Bronchial epithelial cell (primary cell): ENCODE measurements at regions not wholly inside any gene's neighbourhood (a gene's known extent, or its start where the extent isn't known, plus 50 kb on each side); places are given as distances from the start of the nearest gene placed in this dataset.
"Not testable (repeated sequence)": the region's sequence is repeated elsewhere in the genome, so short reads cannot be mapped to it uniquely, and the experiment has no call there.

Source experiments
- DNase-seq: peaks from one replicate; pipeline ENCODE4 v3.0.0-alpha.2; 2010; ENCODE audit warnings: low read depth
- FAIRE-seq: peaks from 2 replicates; lab custom pipeline; 2011; peaks lifted over from hg19 to GRCh38; lab: Jason Lieb, UNC
- H3K27me3 ChIP-seq: 2 replicates; pipeline ENCODE4 v1.5.1; 2011; ENCODE audit warnings: low read length; ENCODE audit not compliant: control insufficient read depth, insufficient read depth
- H3K36me3 ChIP-seq: 2 replicates; pipeline ENCODE4 v1.5.1; 2011; ENCODE audit warnings: low read length; ENCODE audit not compliant: control insufficient read depth, insufficient read depth
- H3K4me3 ChIP-seq: 2 replicates; pipeline ENCODE4 v1.5.1; 2011; ENCODE audit warnings: mild to moderate bottlenecking, low read depth, low read length, control low read depth
- TF ChIP-seq, protein P1 (sequence below): IDR thresholded peaks from 2 replicates; pipeline ENCODE4 v1.5.1; 2011; ENCODE audit warnings: mild to moderate bottlenecking, moderate library complexity, low read length, control low read depth, inconsistent platforms; ENCODE audit not compliant: insufficient read depth, severe bottlenecking

DNA sequence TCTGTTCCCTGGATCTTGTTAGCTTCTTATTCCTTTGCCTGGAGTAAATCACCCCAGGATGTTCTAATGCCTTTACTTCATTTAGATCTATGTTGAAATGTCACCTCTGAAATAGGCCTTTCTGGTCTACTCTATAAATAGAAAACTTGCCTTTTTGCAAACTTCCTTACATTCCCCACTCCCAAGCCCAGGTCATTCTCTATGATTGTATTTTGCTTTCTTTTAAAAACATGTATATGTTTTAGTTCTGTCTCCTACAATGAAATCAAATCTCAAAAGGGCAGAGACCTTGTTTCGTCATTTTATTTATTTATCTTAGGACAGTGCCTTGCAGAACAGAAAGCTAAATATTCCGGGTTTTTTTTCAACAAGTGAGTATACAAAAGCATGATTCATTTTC is 1657.7 kb upstream of the C9orf72 start:
- DNase-seq (no peak), FAIRE-seq (no peak)
- Histone ChIP-seq H3K4me3 (no peak overlapping the region), H3K36me3 (no peaks in the 10 kb centered on the region), H3K27me3 (no peaks in the 10 kb centered on the region)
- TF ChIP-seq, protein P1, sequence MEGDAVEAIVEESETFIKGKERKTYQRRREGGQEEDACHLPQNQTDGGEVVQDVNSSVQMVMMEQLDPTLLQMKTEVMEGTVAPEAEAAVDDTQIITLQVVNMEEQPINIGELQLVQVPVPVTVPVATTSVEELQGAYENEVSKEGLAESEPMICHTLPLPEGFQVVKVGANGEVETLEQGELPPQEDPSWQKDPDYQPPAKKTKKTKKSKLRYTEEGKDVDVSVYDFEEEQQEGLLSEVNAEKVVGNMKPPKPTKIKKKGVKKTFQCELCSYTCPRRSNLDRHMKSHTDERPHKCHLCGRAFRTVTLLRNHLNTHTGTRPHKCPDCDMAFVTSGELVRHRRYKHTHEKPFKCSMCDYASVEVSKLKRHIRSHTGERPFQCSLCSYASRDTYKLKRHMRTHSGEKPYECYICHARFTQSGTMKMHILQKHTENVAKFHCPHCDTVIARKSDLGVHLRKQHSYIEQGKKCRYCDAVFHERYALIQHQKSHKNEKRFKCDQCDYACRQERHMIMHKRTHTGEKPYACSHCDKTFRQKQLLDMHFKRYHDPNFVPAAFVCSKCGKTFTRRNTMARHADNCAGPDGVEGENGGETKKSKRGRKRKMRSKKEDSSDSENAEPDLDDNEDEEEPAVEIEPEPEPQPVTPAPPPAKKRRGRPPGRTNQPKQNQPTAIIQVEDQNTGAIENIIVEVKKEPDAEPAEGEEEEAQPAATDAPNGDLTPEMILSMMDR: no peak

DNA sequence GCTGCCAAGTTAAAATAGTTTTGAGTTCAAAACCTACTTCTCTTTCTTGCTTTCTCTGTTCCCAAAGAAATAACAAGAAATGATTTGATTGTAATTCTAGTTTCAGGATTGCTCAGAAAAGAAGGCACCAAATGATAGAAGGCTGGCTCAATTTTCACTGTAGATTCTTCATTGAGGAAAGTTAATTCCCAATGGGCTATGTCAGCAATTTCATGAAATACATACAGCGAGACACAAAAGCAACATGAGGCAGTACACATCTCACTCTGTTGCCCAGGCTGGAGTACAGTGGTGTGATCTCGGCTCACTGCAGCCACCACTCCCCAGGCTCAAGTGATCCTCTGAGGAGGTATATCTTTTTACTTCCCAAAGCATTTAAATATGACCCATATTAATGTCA is 1659.9 kb upstream of the C9orf72 start:
- FAIRE-seq: no peak
- no peak overlapping the region for H3K4me3 ChIP-seq
- no peaks in the 10 kb centered on the region for H3K27me3 ChIP-seq
- TF ChIP-seq, protein P1: no peak
- DNase-seq: no peak
- H3K36me3 ChIP-seq: no peaks in the 10 kb centered on the region

DNA sequence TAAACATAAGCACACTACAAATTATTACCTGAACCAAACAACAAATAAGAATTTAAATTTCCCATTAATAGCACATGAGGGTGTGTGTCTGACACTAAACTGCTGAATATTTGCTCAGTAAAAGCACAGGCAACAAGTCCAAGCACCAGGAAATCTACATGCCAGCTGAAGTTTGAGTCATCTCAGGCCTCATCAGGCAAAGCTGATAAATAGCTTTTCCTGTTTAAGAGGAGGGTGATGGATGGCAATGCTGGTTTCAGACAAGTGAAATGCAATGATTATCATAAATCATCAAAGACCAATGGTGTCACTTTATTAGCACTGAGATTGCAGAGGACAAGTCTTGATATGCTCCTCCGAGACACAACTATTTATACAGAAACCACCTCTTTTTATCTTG is 1668.0 kb upstream of the C9orf72 start:
- TF ChIP-seq, protein P1: no peak
- DNase-seq (peak; percentile 37), FAIRE-seq (no peak)
- Histone ChIP-seq H3K27me3 (no peaks in the 10 kb centered on the region), H3K4me3 (no peak overlapping the region), H3K36me3 (no peaks in the 10 kb centered on the region)

DNA sequence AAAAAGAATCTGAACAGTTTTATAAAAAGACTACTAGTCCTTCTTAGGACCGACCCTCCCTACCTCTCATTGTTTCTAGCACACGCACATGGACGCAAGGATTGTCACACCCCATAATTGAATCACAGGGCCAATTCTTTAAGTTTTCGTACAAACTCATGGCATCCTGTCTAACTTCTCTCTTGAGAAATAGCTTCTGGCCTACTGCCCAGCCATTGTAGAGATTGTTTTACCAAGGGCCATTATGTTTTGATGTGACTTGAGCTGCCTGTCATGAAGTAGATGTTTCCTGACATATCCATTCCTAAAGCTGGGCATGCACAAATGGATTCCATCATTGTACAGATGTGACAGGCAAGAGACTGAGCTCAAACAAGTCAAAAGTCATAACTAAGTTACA is 1672.1 kb upstream of the C9orf72 start:
- no peaks in the 10 kb centered on the region for H3K36me3 ChIP-seq
- TF ChIP-seq, protein P1: no peak
- H3K4me3 ChIP-seq: no peak overlapping the region
- DNase-seq (no peak), FAIRE-seq (no peak)
- H3K27me3 ChIP-seq: no peaks in the 10 kb centered on the region

DNA sequence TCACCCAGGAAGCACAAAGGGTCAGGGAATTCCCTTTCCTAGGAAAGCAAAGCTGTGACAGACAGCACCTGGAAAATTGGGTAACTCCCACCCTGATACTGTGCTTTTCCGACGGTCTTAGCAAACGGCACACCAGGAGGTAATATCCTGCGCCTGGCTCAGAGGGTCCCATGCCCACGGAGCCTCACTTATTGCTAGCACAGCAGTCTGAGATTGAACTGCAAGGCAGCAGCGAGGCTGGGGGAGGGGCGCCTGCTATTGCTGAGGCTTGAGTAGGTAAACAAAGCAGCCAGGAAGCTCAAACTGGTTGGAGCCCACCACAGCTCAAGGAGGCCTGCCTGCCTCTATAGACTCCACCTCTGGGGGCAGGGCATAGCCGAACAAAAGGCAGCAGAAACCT is 1697.1 kb upstream of the C9orf72 start:
- DNase-seq, H3K36me3 ChIP-seq, FAIRE-seq, H3K27me3 ChIP-seq, H3K4me3 ChIP-seq: not testable (repeated sequence)

DNA sequence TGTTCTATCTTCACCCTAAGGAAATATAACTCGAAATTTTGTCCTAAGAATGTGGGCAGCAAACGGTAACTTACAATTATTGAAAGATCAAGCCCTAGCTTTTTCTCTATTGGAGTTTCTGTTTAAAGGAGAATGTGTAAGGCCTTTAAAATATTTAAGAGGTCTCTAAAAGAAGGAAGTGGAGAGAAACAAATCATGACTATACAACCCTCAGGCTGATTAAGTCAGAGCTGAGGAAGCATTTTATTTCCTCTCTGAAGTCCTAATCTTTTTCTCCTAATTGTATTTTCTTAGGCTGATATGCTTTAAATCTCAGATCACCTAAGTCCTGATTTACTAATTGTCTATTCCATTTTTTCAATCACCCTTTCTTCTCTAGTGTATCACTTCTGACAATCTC is 1708.8 kb upstream of the C9orf72 start:
- no peak for FAIRE-seq

More for the DNA sequence above, 1708.8 kb upstream of the C9orf72 start:
- TF ChIP-seq, protein P1: no peak
- Histone ChIP-seq H3K36me3 (no peaks in the 10 kb centered on the region), H3K27me3 (no peaks in the 10 kb centered on the region), H3K4me3 (no peak overlapping the region)
- peak; percentile 31 for DNase-seq
